IPS-20b (cell line): ENCODE measurements at regions not wholly inside any gene's neighbourhood (a gene's known extent, or its start where the extent isn't known, plus 50 kb on each side); places are given as distances from the start of the nearest gene placed in this dataset.
"Not testable (repeated sequence)": the region's sequence is repeated elsewhere in the genome, so short reads cannot be mapped to it uniquely, and the experiment has no call there.

Experiments
- H3K27ac ChIP-seq: one replicate; pipeline ENCODE4 v1.5.1; 2013; ENCODE audit warnings: low read length
- H3K27me3 ChIP-seq: 2 replicates; pipeline ENCODE4 v1.6.1; 2013; ENCODE audit warnings: mild to moderate bottlenecking, low read length, inconsistent platforms; ENCODE audit not compliant: insufficient read depth
- H3K36me3 ChIP-seq: 2 replicates; pipeline ENCODE4 v1.6.1; 2013; ENCODE audit warnings: low read depth, mild to moderate bottlenecking, inconsistent platforms, low read length, moderate library complexity; ENCODE audit not compliant: insufficient read depth
- H3K4me1 ChIP-seq: 2 replicates; pipeline ENCODE4 v1.6.1; 2013; ENCODE audit warnings: mild to moderate bottlenecking, control low read depth, inconsistent platforms, low read length, moderate library complexity; ENCODE audit not compliant: insufficient read depth
- H3K4me3 ChIP-seq: 2 replicates; pipeline ENCODE4 v1.5.1; 2013; ENCODE audit warnings: mild to moderate bottlenecking, low read length, inconsistent platforms
- H3K9ac ChIP-seq: 2 replicates; pipeline ENCODE4 v1.6.1; 2013; ENCODE audit warnings: low read depth, mild to moderate bottlenecking, inconsistent platforms, low read length, moderate library complexity
- H3K9me3 ChIP-seq: 2 replicates; pipeline ENCODE4 v1.6.1; 2013; ENCODE audit warnings: mild to moderate bottlenecking, low read depth, low read length, inconsistent platforms; ENCODE audit not compliant: insufficient read depth

DNA sequence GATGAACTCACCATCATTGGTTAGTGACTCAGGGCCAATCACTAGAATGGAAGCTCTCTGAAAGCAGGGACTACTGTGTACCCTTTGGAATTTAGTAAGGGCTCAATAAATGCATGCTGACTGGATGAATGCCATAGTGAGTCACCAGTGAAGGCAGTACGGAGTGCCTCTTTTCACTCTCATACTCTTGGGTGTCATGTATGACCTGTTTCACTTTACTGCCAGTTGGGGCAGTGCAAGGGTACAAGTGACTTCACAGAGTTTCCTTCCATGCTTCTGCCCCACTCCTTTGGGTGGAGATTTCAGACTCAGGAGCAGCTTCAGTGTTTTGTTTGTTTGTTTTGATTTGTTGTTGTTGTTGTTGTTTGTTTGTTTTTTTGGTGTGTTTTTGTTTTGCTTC is 57.7 kb downstream of the SOX3 start:
- no peaks in the 10 kb centered on the region for H3K36me3 ChIP-seq
- no peak overlapping the region for H3K27ac ChIP-seq
- no peaks in the 10 kb centered on the region for H3K27me3 ChIP-seq
- H3K9ac ChIP-seq: no peak overlapping the region
- H3K4me1 ChIP-seq: no peaks in the 10 kb centered on the region
- no peaks in the 10 kb centered on the region for H3K9me3 ChIP-seq
- H3K4me3 ChIP-seq: no peak overlapping the region

DNA sequence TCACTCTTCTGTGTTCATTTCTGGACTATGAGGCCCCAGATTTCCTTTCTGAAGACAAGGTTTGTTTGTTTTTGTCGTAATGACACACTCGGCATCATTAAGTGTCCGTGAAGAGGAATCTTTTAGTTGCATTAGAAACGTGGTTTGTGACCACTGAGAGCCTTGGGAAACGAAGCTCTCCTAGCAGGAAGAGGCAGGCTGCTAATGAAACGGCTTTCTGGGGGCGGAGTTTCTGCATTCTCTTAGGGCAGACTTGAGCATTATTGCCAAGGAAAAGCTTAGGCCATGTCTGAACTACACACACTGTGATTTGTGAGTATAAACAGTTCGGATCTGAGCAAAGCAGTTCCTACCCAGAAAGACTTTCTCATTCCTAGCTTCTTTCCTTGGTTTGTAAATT is 64.0 kb downstream of the SOX3 start:
- H3K9me3 ChIP-seq: no peaks in the 10 kb centered on the region
- H3K4me1 ChIP-seq: peaks cover 9% of the 10 kb centered on the region
- H3K9ac ChIP-seq: no peak overlapping the region; the same call in 1 of the 2 replicates
- peaks cover 16% of the 10 kb centered on the region for H3K27me3 ChIP-seq
- H3K4me3 ChIP-seq: no peak overlapping the region
- no peak overlapping the region for H3K27ac ChIP-seq
- no peaks in the 10 kb centered on the region for H3K36me3 ChIP-seq

- Histone ChIP-seq H3K27ac (no peak overlapping the region), H3K27me3 (peaks cover 16% of the 10 kb centered on the region), H3K4me3 (peak overlapping the region; percentile 50; the same call in 1 of the 2 replicates), H3K9ac (peak overlapping the region; percentile 48; the same call in 1 of the 2 replicates), H3K4me1 (peaks cover 9% of the 10 kb centered on the region), H3K36me3 (no peaks in the 10 kb centered on the region), H3K9me3 (no peaks in the 10 kb centered on the region)
These were observed 65.4 kb downstream of the SOX3 start for GRCh38 chrX:140439476-140439875.

DNA sequence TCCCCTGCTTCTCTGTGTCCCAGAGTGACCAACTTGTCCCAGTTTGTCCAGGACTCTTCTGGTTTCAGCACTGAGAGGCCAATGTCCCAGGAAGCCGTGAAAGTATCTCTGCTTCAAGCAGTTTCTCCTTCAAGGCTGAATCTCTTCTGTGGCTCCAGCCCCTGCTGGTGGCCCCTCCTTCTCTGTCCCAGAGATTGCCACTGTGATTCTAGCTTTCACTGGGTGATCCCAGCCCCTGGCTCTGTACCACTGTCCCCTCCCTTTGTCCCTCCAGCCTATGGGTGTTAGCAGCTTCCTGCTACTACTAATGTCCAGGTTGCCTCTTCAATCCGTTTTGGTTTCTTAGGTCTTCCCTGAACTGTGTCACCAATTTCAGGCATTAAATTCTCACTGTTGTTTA is 70.5 kb downstream of the SOX3 start:
- Histone ChIP-seq H3K27ac (no peak overlapping the region), H3K4me1 (no peaks in the 10 kb centered on the region), H3K27me3 (peaks cover 16% of the 10 kb centered on the region), H3K4me3 (no peak overlapping the region), H3K9me3 (no peaks in the 10 kb centered on the region), H3K36me3 (no peaks in the 10 kb centered on the region), H3K9ac (no peak overlapping the region)

DNA sequence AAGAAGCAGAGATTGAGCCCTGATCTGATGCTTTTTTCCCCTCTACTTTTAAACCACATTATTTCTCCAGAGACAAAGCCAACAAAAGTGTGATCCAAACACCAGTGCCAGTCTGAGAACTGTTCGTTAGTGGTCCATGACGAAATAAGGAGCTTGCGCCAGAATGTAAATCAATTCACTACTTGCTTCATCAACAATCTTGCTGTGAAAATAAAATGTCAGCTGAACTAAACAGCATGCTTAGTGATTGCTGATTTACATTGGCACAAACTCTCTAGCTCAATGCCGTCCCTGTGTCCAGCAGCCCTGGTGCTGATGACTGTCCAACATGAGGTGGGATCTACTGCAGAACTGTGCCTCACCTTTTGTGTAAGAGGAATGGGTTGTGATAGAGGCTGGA is 71.3 kb downstream of the SOX3 start:
- Histone ChIP-seq H3K27ac (no peak overlapping the region), H3K27me3 (peaks cover 11% of the 10 kb centered on the region), H3K9me3 (no peaks in the 10 kb centered on the region), H3K36me3 (no peaks in the 10 kb centered on the region), H3K4me1 (no peaks in the 10 kb centered on the region), H3K4me3 (no peak overlapping the region), H3K9ac (no peak overlapping the region)

DNA sequence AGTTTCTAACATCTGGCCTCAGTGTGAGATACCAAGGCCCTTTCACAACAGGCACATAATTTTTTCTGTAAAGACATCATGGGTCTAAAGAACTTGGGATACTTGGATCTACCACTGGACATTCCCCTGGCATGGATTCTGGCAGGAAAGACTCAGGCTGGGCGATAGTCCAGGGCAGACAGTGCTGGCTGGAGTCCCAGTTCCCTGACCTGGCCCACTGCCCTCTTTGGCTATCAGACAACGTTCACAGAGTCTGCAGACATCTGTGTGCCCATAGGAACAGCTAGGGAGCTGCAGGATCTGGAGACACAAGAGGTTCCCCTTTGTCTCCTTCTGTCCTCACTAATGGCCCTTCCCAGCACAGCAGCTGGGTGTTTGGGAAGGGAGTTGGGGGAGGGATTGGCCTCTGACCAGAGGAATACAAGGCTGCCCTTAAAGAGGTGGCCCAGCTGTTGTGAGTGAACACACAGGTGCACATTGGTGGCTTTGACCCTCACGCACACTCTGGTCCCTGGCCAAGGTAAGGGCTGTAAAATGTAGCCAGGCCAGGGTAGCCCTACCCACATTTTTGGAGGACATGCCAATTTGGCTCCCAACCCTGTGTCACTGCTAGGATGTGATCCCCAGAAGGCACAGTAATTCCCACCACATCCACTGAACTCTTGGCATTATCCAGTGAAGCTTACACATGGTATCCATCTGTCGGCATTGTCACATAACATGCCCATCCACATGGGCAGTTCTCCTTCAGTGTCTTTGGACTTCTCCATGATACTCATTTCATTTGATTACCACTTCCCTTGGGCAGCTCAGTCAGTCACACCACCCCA is 72.3 kb downstream of the SOX3 start:
- Histone ChIP-seq H3K36me3 (no peaks in the 10 kb centered on the region), H3K9me3 (no peaks in the 10 kb centered on the region), H3K4me1 (no peaks in the 10 kb centered on the region), H3K4me3 (no peak overlapping the region), H3K27ac (no peak overlapping the region), H3K27me3 (peaks cover 5% of the 10 kb centered on the region; the same call in 1 of the 2 replicates), H3K9ac (no peak overlapping the region)

DNA sequence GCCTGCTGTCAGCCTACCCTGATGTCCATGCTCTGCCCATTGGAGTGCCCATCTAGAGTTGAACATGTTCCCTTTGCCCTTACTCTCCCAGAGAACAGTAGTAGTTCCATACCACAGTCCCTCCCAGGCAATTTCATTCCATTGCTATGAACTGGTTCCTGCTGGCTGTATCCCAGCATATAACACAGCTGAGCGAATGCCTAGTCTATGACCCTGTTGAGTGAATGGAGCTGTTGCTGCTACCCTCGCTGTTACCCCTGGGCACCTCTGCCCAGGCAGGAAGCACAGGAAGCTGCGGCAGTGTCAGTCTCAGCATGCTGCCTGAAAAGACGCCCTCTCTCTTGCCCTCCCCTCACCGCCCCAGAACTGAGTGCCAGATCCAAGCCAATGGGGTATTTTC is 73.3 kb downstream of the SOX3 start:
- H3K4me1 ChIP-seq: no peaks in the 10 kb centered on the region
- H3K4me3 ChIP-seq: no peak overlapping the region
- H3K36me3 ChIP-seq: no peaks in the 10 kb centered on the region
- H3K9me3 ChIP-seq: no peaks in the 10 kb centered on the region
- no peaks in the 10 kb centered on the region; the same call in 1 of the 2 replicates for H3K27me3 ChIP-seq
- H3K9ac ChIP-seq: no peak overlapping the region
- no peak overlapping the region for H3K27ac ChIP-seq

DNA sequence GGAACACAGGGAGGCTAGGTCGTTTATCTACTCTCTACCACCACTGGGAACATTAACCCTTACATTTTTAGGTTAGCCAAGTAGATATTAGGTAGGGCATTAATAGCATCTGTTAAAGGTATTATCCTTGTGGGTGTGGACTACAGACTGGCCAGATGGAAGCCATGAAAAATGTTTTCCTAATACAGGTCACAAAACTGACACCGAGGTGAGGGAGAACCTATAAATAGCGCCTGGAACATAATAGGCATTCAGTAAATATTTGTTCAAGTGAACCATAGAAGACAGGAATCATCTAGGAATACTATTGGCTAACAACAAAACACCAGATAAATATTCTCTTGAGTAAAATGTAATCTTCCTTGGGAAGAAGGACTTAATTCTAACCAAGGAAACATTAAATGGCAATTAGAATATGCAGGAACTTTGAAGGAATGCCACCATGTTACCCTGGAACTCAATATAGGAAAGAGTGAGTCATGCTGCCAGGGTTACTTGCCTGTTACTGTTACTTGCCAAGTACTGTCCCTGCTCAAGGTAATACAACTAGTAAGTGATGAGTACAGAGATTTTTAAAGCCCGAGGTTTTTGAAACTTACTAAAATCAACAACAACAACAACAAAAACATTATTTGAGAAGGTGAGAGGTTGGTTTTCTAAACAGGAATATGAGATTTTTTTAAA is 79.0 kb downstream of the SOX3 start:
- Histone ChIP-seq H3K9me3 (no peaks in the 10 kb centered on the region), H3K27ac (no peak overlapping the region), H3K4me1 (no peaks in the 10 kb centered on the region), H3K9ac (no peak overlapping the region), H3K36me3 (no peaks in the 10 kb centered on the region), H3K4me3 (no peak overlapping the region), H3K27me3 (no peaks in the 10 kb centered on the region)

DNA sequence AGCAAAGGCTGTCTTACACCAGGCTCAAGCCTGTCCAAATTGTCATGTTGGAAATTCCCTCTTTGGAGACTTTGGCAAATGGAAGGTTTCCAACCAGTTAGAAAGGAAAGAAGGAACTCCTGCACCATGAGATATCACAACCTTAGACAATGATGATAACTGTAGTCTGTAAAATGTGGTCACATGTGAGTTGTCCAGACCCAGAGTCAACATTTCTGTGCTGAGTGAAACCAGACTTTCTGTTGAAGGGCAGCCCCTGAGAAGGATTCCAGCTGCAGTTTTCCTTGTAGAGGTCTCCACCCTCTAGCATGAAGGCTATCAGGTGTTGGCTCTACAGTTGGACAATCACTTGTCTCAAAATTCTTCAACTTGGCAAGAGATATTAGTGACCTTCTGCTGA is 82.4 kb downstream of the SOX3 start:
- Histone ChIP-seq H3K9ac (no peak overlapping the region), H3K27ac (no peak overlapping the region), H3K27me3 (no peaks in the 10 kb centered on the region), H3K9me3 (no peaks in the 10 kb centered on the region), H3K4me3 (no peak overlapping the region), H3K4me1 (no peaks in the 10 kb centered on the region), H3K36me3 (no peaks in the 10 kb centered on the region)

GRCh38 chrX:140402131-140402530 is 102.7 kb downstream of the SOX3 start:
- H3K36me3 ChIP-seq, H3K27me3 ChIP-seq, H3K9me3 ChIP-seq, H3K9ac ChIP-seq, H3K27ac ChIP-seq, H3K4me3 ChIP-seq, H3K4me1 ChIP-seq: not testable (repeated sequence)

GRCh38 chrX:140396326-140396725 is 108.5 kb downstream of the SOX3 start:
- H3K9me3 ChIP-seq, H3K27ac ChIP-seq, H3K9ac ChIP-seq, H3K27me3 ChIP-seq, H3K4me3 ChIP-seq, H3K4me1 ChIP-seq, H3K36me3 ChIP-seq: not testable (repeated sequence)

DNA sequence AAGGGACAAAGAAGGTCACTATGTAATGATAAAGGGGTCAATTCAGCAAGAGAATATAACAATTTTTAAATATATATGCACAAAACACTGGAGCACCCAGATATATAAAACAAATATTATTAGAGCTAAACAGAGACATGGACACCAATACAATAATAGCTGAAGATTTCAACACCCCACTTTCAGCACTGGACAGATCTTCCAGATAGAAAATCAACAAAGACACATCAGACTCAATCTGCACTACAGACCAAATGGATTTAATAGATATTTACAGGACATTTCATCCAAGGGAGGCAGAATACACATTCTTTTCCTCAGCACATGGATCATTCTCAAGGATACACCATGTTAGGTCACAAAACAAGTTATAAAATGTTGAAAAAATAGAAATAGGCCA is 111.4 kb downstream of the SOX3 start:
- no peaks in the 10 kb centered on the region for H3K27me3 ChIP-seq
- no peaks in the 10 kb centered on the region for H3K9me3 ChIP-seq
- no peak overlapping the region for H3K27ac ChIP-seq
- no peaks in the 10 kb centered on the region for H3K36me3 ChIP-seq
- no peak overlapping the region for H3K9ac ChIP-seq
- no peaks in the 10 kb centered on the region for H3K4me1 ChIP-seq
- H3K4me3 ChIP-seq: no peak overlapping the region
